SK-N-MC (cell line): ENCODE measurements at regions not wholly inside any gene's neighbourhood (a gene's known extent, or its start where the extent isn't known, plus 50 kb on each side); places are given as distances from the start of the nearest gene placed in this dataset.

Experiments
- EZH2 ChIP-seq: fragments of 200-600 bp; sonication (generic); IDR thresholded peaks from one replicate; pipeline ENCODE4 v1.6.1; 2017; ENCODE audit warnings: antibody characterized with exemption
- FOXP2 ChIP-seq: optimal IDR thresholded peaks from 2 replicates; pipeline ENCODE3; 2011; ENCODE audit warnings: mild to moderate bottlenecking, moderate library complexity; ENCODE audit not compliant: insufficient read depth; ENCODE audit errors: extremely low read length, control extremely low read depth
- POLR2AphosphoS5 ChIP-seq: IDR thresholded peaks from 2 replicates; pipeline ENCODE4 v1.6.1; 2012; ENCODE audit warnings: mild to moderate bottlenecking, low read depth, low read length, borderline replicate concordance

DNA sequence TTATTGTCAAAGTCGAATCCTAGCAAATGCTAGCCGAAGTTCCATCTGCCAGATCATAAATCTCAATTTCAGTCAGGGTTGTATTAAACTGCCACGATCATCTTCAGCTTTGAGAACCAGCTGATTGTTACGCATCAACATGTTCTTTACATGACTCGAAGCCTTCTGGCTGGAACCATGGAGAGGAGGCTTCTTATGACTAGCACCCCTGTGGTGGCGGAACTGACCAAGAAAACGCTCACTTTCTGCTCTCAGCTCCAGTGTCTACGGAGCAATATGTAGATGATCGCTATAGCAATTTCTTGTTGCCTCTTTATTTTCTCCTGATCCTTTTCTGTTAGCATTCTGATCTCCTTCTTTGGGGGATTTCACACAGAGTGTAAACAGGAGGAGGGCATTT is 479.4 kb upstream of the SLC35B3 start:
- no peak for TF ChIP-seq EZH2
- no peak for TF ChIP-seq POLR2AphosphoS5
- no peak for TF ChIP-seq FOXP2
